22Rv1 (cell line): ENCODE measurements at regions not wholly inside any gene's neighbourhood (a gene's known extent, or its start where the extent isn't known, plus 50 kb on each side); places are given as distances from the start of the nearest gene placed in this dataset.

ENCODE experiments used
- H3K27ac ChIP-seq: fragments of 450-650 bp; 2 replicates; pipeline ENCODE4 v1.5.1; 2017
- CTCF ChIP-seq: fragments of 450-650 bp; IDR thresholded peaks from 2 replicates; pipeline ENCODE4 v1.5.1; 2017; ENCODE audit warnings: mild to moderate bottlenecking
- ZFX ChIP-seq: fragments of 450-650 bp; IDR thresholded peaks from 2 replicates; pipeline ENCODE4 v1.6.1; 2017; ENCODE audit warnings: antibody characterized with exemption, borderline replicate concordance

GRCh38 chr18:78801011-78801410 lies 178.6 kb upstream of the SALL3 start:
- TF ChIP-seq ZFX (no peak), CTCF (no peak)
- no peak overlapping the region for H3K27ac ChIP-seq

GRCh38 chr18:78803104-78803503 lies 176.5 kb upstream of the SALL3 start:
- TF ChIP-seq CTCF (no peak), ZFX (no peak)
- H3K27ac ChIP-seq = no peak overlapping the region

GRCh38 chr18:78804206-78805030 lies 175.2 kb upstream of the SALL3 start:
- no peak overlapping the region for H3K27ac ChIP-seq
- no peak for TF ChIP-seq ZFX
- no peak for TF ChIP-seq CTCF

GRCh38 chr18:78805840-78806239 lies 173.8 kb upstream of the SALL3 start:
- no peak overlapping the region for H3K27ac ChIP-seq
- TF ChIP-seq ZFX (no peak), CTCF (no peak)

- TF ChIP-seq ZFX (no peak), CTCF (no peak)
Observed at GRCh38 chr18:78807668-78808067, 171.9 kb upstream of the SALL3 start.

GRCh38 chr18:78809845-78810244 lies 169.8 kb upstream of the SALL3 start:
- no peak overlapping the region for H3K27ac ChIP-seq
- TF ChIP-seq CTCF (no peak), ZFX (no peak)

More at GRCh38 chr18:78807668-78808067, 171.9 kb upstream of the SALL3 start:
- H3K27ac ChIP-seq = no peak overlapping the region

- no peak overlapping the region for H3K27ac ChIP-seq
- no peak for TF ChIP-seq ZFX
- no peak for TF ChIP-seq CTCF
Observed at GRCh38 chr18:78810706-78811105, 168.9 kb upstream of the SALL3 start.
